ENCODE measurements at regions not wholly inside any gene's neighbourhood (a gene's known extent, or its start where the extent isn't known, plus 50 kb on each side); places are given as distances from the start of the nearest gene placed in this dataset.
"Not testable (repeated sequence)": the region's sequence is repeated elsewhere in the genome, so short reads cannot be mapped to it uniquely, and the experiment has no call there.

- DNase-seq, result no peak
Observed at GRCh38 chr10:55897490-55897921, 463.6 kb downstream of the ZWINT start.

GRCh38 chr10:55892276-55892675 is 468.8 kb downstream of the ZWINT start:
- DNase-seq, result no peak

- DNase-seq, result no peak
Observed at GRCh38 chr10:55881588-55881987, 479.5 kb downstream of the ZWINT start.

GRCh38 chr10:55873485-55873884 is 487.6 kb downstream of the ZWINT start:
- DNase-seq, result no peak

- no peak for DNase-seq
Observed at GRCh38 chr10:55870186-55870585, 490.9 kb downstream of the ZWINT start.

GRCh38 chr10:55867848-55868247 is 493.2 kb downstream of the ZWINT start:
- no peak for DNase-seq

GRCh38 chr10:55858730-55859129 is 502.3 kb downstream of the ZWINT start:
- DNase-seq, result no peak

- no peak for DNase-seq
Observed at GRCh38 chr10:55852900-55853299, 508.2 kb downstream of the ZWINT start.

- no peak for DNase-seq
Observed at GRCh38 chr10:55837273-55837672, 523.8 kb downstream of the ZWINT start.

GRCh38 chr10:55822096-55822495 is 539.0 kb downstream of the ZWINT start:
- DNase-seq, result no peak

GRCh38 chr10:55820478-55820877 is 540.6 kb downstream of the ZWINT start:
- DNase-seq, result no peak

GRCh38 chr10:55820071-55820470 is 541.0 kb downstream of the ZWINT start:
- DNase-seq, result no peak

- no peak for DNase-seq
Observed at GRCh38 chr10:55813451-55814170, 547.4 kb downstream of the ZWINT start.

GRCh38 chr10:55803055-55803454 is 558.0 kb downstream of the ZWINT start:
- DNase-seq, result no peak

GRCh38 chr10:55801353-55801661 is 559.8 kb downstream of the ZWINT start:
- DNase-seq, result no peak

- no peak for DNase-seq
Observed at GRCh38 chr10:55800602-55801352, 560.3 kb downstream of the ZWINT start.

GRCh38 chr10:55793024-55793423 is 568.0 kb downstream of the ZWINT start:
- DNase-seq, result no peak

GRCh38 chr10:55790276-55790675 is 570.8 kb downstream of the ZWINT start:
- not testable (repeated sequence) for DNase-seq

GRCh38 chr10:55786461-55787050 is 574.5 kb downstream of the ZWINT start:
- no peak for DNase-seq

- DNase-seq, result no peak
Observed at GRCh38 chr10:55782181-55782580, 578.9 kb downstream of the ZWINT start.

GRCh38 chr10:55766212-55766611 is 594.8 kb downstream of the ZWINT start:
- no peak for DNase-seq

GRCh38 chr10:55750458-55750857 is 610.6 kb downstream of the ZWINT start:
- no peak for DNase-seq

GRCh38 chr10:55747244-55747643 is 613.8 kb downstream of the ZWINT start:
- no peak for DNase-seq

GRCh38 chr10:55746002-55746401 is 615.1 kb downstream of the ZWINT start:
- DNase-seq, result no peak

All from MV-4-11 (cell line).